ENCODE measurements at regions not wholly inside any gene's neighbourhood (a gene's known extent, or its start where the extent isn't known, plus 50 kb on each side); places are given as distances from the start of the nearest gene placed in this dataset.

DNA sequence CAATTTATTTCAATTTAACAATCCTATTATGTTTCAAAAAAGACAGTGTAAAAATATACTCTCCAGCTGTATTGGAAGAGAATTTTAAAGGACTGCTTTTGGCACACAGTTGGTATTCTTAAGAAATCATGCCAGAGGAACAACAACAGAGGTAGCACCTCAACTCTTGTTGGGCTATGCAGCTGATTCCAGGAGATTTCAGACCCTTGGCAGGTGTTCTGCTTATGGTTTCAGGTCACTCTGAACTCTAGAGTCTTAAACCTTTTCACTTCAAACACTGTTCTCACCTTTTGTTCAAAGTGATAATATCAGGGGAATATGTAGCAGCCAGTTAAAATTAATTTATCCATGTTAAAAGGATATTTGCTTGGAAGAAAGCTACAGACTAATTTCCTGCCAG is 160.1 kb downstream of the PFKFB3 start:
- TF ChIP-seq, protein P1, sequence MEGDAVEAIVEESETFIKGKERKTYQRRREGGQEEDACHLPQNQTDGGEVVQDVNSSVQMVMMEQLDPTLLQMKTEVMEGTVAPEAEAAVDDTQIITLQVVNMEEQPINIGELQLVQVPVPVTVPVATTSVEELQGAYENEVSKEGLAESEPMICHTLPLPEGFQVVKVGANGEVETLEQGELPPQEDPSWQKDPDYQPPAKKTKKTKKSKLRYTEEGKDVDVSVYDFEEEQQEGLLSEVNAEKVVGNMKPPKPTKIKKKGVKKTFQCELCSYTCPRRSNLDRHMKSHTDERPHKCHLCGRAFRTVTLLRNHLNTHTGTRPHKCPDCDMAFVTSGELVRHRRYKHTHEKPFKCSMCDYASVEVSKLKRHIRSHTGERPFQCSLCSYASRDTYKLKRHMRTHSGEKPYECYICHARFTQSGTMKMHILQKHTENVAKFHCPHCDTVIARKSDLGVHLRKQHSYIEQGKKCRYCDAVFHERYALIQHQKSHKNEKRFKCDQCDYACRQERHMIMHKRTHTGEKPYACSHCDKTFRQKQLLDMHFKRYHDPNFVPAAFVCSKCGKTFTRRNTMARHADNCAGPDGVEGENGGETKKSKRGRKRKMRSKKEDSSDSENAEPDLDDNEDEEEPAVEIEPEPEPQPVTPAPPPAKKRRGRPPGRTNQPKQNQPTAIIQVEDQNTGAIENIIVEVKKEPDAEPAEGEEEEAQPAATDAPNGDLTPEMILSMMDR (IDR thresholded peaks at IDR 0.05; ENCODE audit: extremely low read depth in 1 of 2, insufficient read depth in 1 of 2, low read depth in 1 of 2, low read length in 2 of 2): no peak
- TF ChIP-seq POLR2AphosphoS5 (IDR thresholded peaks at IDR 0.05; ENCODE audit: insufficient read depth, low read depth, low read length) (no peak), POLR2A (IDR thresholded peaks at IDR 0.05; ENCODE audit: low read depth, low read length) (no peak), EZH2 (IDR thresholded peaks at IDR 0.05; ENCODE audit: borderline replicate concordance, low read depth, low read length, severe bottlenecking) (no peak), GATA2 (IDR thresholded peaks at IDR 0.05; ENCODE audit: insufficient read depth, insufficient read length, low read depth, low read length) (no peak), FOS (IDR thresholded peaks at IDR 0.05; ENCODE audit: borderline replicate concordance, insufficient read depth, low read length) (no peak), MYC (IDR thresholded peaks at IDR 0.05; ENCODE audit: low read depth, low read length) (no peak), JUN (IDR thresholded peaks at IDR 0.05; ENCODE audit: borderline replicate concordance, insufficient read depth, insufficient read length, low read depth) (no peak)
- TF ChIP-seq, protein P2, sequence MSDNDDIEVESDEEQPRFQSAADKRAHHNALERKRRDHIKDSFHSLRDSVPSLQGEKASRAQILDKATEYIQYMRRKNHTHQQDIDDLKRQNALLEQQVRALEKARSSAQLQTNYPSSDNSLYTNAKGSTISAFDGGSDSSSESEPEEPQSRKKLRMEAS (IDR thresholded peaks at IDR 0.05; ENCODE audit: insufficient read depth, insufficient read length): no peak

Data from endothelial cell of umbilical vein (primary cell).